ENCODE measurements at regions not wholly inside any gene's neighbourhood (a gene's known extent, or its start where the extent isn't known, plus 50 kb on each side); places are given as distances from the start of the nearest gene placed in this dataset.

GRCh38 chr20:53698371-53698978 is 104.8 kb upstream of the ZNF217 start:
- intact Hi-C loops (cut with DNase I) = no loop called here
- ATAC-seq (no peak), DNase-seq (ENCODE audit: low spot score) (no peak)

GRCh38 chr20:53695797-53696527 is 102.3 kb upstream of the ZNF217 start:
- intact Hi-C loops (cut with DNase I) = no loop called here
- DNase-seq (ENCODE audit: low spot score) = no peak

GRCh38 chr20:53693262-53693871 is 99.7 kb upstream of the ZNF217 start:
- DNase-seq (ENCODE audit: low spot score) = no peak
- no peak for ATAC-seq
- intact Hi-C loops (cut with DNase I) = no loop called here

More at GRCh38 chr20:53695797-53696527, 102.3 kb upstream of the ZNF217 start:
- no peak for ATAC-seq

- ATAC-seq (peak; percentile 76), DNase-seq (ENCODE audit: low spot score) (no peak)
- intact Hi-C loops (cut with DNase I) = no loop called here
These were observed 98.9 kb upstream of the ZNF217 start for GRCh38 chr20:53692465-53693067.

- DNase-seq (ENCODE audit: low spot score) (no peak), ATAC-seq (no peak)
- intact Hi-C loops (cut with DNase I) = no loop called here
These were observed 98.2 kb upstream of the ZNF217 start for GRCh38 chr20:53691811-53692192.

GRCh38 chr20:53691060-53691810 is 97.6 kb upstream of the ZNF217 start:
- ATAC-seq (no peak), DNase-seq (ENCODE audit: low spot score) (no peak)
- intact Hi-C loops (cut with DNase I) = no loop called here

- intact Hi-C loops (cut with DNase I) = no loop called here
- ATAC-seq (no peak), DNase-seq (ENCODE audit: low spot score) (no peak)
These were observed 94.4 kb upstream of the ZNF217 start for GRCh38 chr20:53688085-53688484.

GRCh38 chr20:53685070-53685595 is 91.5 kb upstream of the ZNF217 start:
- DNase-seq (ENCODE audit: low spot score) = no peak
- intact Hi-C loops (cut with DNase I) = no loop called here

GRCh38 chr20:53683506-53683905 is 89.9 kb upstream of the ZNF217 start:
- no peak for DNase-seq (ENCODE audit: low spot score)
- intact Hi-C loops (cut with DNase I) = no loop called here
- ATAC-seq = no peak

More at GRCh38 chr20:53685070-53685595, 91.5 kb upstream of the ZNF217 start:
- no peak for ATAC-seq

- intact Hi-C loops (cut with DNase I) = no loop called here
- DNase-seq (ENCODE audit: low spot score) (peak; percentile 21), ATAC-seq (no peak)
These were observed 87.9 kb upstream of the ZNF217 start for GRCh38 chr20:53681352-53682212.

- ATAC-seq (no peak), DNase-seq (ENCODE audit: low spot score) (no peak)
- intact Hi-C loops (cut with DNase I) = no loop called here
These were observed 86.1 kb upstream of the ZNF217 start for GRCh38 chr20:53679597-53680309.

GRCh38 chr20:53678990-53679596 is 85.5 kb upstream of the ZNF217 start:
- no peak for DNase-seq (ENCODE audit: low spot score)
- intact Hi-C loops (cut with DNase I) = no loop called here
- ATAC-seq = peak; percentile 71

GRCh38 chr20:53678315-53678989 is 84.8 kb upstream of the ZNF217 start:
- no peak for ATAC-seq

GRCh38 chr20:53677447-53678314 is 84.0 kb upstream of the ZNF217 start:
- peak; percentile 78 for ATAC-seq
- no peak for DNase-seq (ENCODE audit: low spot score)
- intact Hi-C loops (cut with DNase I) = no loop called here

More at GRCh38 chr20:53678315-53678989, 84.8 kb upstream of the ZNF217 start:
- intact Hi-C loops (cut with DNase I) = no loop called here
- DNase-seq (ENCODE audit: low spot score) = no peak

- intact Hi-C loops (cut with DNase I) = no loop called here
These were observed 83.3 kb upstream of the ZNF217 start for GRCh38 chr20:53676987-53677386.

GRCh38 chr20:53676519-53676822 is 82.8 kb upstream of the ZNF217 start:
- intact Hi-C loops (cut with DNase I) = no loop called here
- ATAC-seq (no peak), DNase-seq (ENCODE audit: low spot score) (no peak)

More at GRCh38 chr20:53676987-53677386, 83.3 kb upstream of the ZNF217 start:
- ATAC-seq (no peak), DNase-seq (ENCODE audit: low spot score) (no peak)

Measured in sciatic nerve (tissue), 2 donors.